ENCODE measurements at regions not wholly inside any gene's neighbourhood (a gene's known extent, or its start where the extent isn't known, plus 50 kb on each side); places are given as distances from the start of the nearest gene placed in this dataset.

- TF ChIP-seq CTCF (IDR thresholded peaks at IDR 0.05) (no peak), POLR2AphosphoS5 (IDR thresholded peaks at IDR 0.05; ENCODE audit: insufficient read depth in 1 of 2, low read depth in 1 of 2) (no peak), POLR2A (IDR thresholded peaks at IDR 0.05) (no peak)
Measured at GRCh38 chr18:8994603-8995002, 107.9 kb upstream of the NDUFV2 start.
